Astrocyte of the hippocampus (primary cell): ENCODE measurements at regions not wholly inside any gene's neighbourhood (a gene's known extent, or its start where the extent isn't known, plus 50 kb on each side); places are given as distances from the start of the nearest gene placed in this dataset.

ENCODE experiments used
- DNase-seq: peaks from one replicate; pipeline ENCODE4 v3.0.0; 2011; ENCODE audit warnings: low read depth, low spot score

- no peak for DNase-seq
These were observed 353.0 kb downstream of the FBXO8 start for GRCh38 chr4:173930329-173930967.

GRCh38 chr4:173929921-173930320 is 353.5 kb downstream of the FBXO8 start:
- DNase-seq, result no peak

- DNase-seq, result peak; percentile 27
These were observed 358.9 kb downstream of the FBXO8 start for GRCh38 chr4:173924561-173924960.

- no peak for DNase-seq
These were observed 363.6 kb downstream of the FBXO8 start for GRCh38 chr4:173919861-173920260.

GRCh38 chr4:173919196-173919595 is 364.3 kb downstream of the FBXO8 start:
- peak; percentile 10 for DNase-seq

- DNase-seq, result peak; percentile 73
These were observed 366.1 kb downstream of the FBXO8 start for GRCh38 chr4:173917255-173917960.

GRCh38 chr4:173913496-173913895 is 370.0 kb downstream of the FBXO8 start:
- DNase-seq, result no peak

- no peak for DNase-seq
These were observed 371.1 kb downstream of the FBXO8 start for GRCh38 chr4:173912384-173912783.

GRCh38 chr4:173910891-173911290 is 372.6 kb downstream of the FBXO8 start:
- no peak for DNase-seq

GRCh38 chr4:173909294-173909693 is 374.2 kb downstream of the FBXO8 start:
- DNase-seq, result no peak

- no peak for DNase-seq
These were observed 369.8 kb upstream of the HAND2 start for GRCh38 chr4:173899813-173900212.

- DNase-seq, result no peak
These were observed 361.0 kb upstream of the HAND2 start for GRCh38 chr4:173891072-173891471.

GRCh38 chr4:173883821-173884220 is 353.8 kb upstream of the HAND2 start:
- no peak for DNase-seq

- DNase-seq, result no peak
These were observed 350.9 kb upstream of the HAND2 start for GRCh38 chr4:173880897-173881296.

- DNase-seq, result no peak
These were observed 349.5 kb upstream of the HAND2 start for GRCh38 chr4:173879509-173879908.

GRCh38 chr4:173878701-173879100 is 348.7 kb upstream of the HAND2 start:
- no peak for DNase-seq

- no peak for DNase-seq
These were observed 341.6 kb upstream of the HAND2 start for GRCh38 chr4:173871643-173872042.

- no peak for DNase-seq
These were observed 336.4 kb upstream of the HAND2 start for GRCh38 chr4:173866322-173867026.

- no peak for DNase-seq
These were observed 332.7 kb upstream of the HAND2 start for GRCh38 chr4:173862754-173863153.

GRCh38 chr4:173860094-173860493 is 330.1 kb upstream of the HAND2 start:
- peak; percentile 18 for DNase-seq

GRCh38 chr4:173859091-173859713 is 329.2 kb upstream of the HAND2 start:
- DNase-seq, result no peak

GRCh38 chr4:173858471-173858870 is 328.4 kb upstream of the HAND2 start:
- no peak for DNase-seq
